ENCODE measurements at regions not wholly inside any gene's neighbourhood (a gene's known extent, or its start where the extent isn't known, plus 50 kb on each side); places are given as distances from the start of the nearest gene placed in this dataset.

- TF ChIP-seq ZBTB40 (IDR thresholded peaks at IDR 0.05) (no peak), ZBTB40 (CRISPR knock-in tag; IDR thresholded peaks at IDR 0.05) (no peak), ZNF441 (CRISPR knock-in tag; IDR thresholded peaks at IDR 0.05; ENCODE audit: borderline replicate concordance) (no peak), E2F5 (CRISPR knock-in tag; conservative IDR thresholded peaks at IDR 0.05) (no peak)
Observed at GRCh38 chr14:42335918-42336317, 729.2 kb downstream of the LRFN5 start (continued).
